ENCODE measurements at regions not wholly inside any gene's neighbourhood (a gene's known extent, or its start where the extent isn't known, plus 50 kb on each side); places are given as distances from the start of the nearest gene placed in this dataset.
"Not testable (repeated sequence)": the region's sequence is repeated elsewhere in the genome, so short reads cannot be mapped to it uniquely, and the experiment has no call there.

- DNase-seq (ENCODE audit: insufficient read length, low spot score) = no peak
- peak; percentile 86 for FAIRE-seq
- TF ChIP-seq TAF1 (IDR thresholded peaks at IDR 0.05; ENCODE audit: low read depth, low read length) = no peak
Measured at GRCh38 chr13:42373048-42373812, 101.3 kb downstream of the AKAP11 start.

- no peak for DNase-seq (ENCODE audit: insufficient read length, low spot score)
- peak; percentile 50 for FAIRE-seq
- no peak for TF ChIP-seq PAX5 (IDR thresholded peaks at IDR 0.05; ENCODE audit: insufficient read depth, low read length, severe bottlenecking)
- TF ChIP-seq POU2F2 (IDR thresholded peaks at IDR 0.05; ENCODE audit: low read depth, low read length) = no peak
- TF ChIP-seq POLR2AphosphoS5 (IDR thresholded peaks at IDR 0.05; ENCODE audit: low read depth, low read length) = no peak
- no peak for TF ChIP-seq SPI1 (IDR thresholded peaks at IDR 0.05; ENCODE audit: low read depth, low read length)
- no peak for TF ChIP-seq POLR2A (IDR thresholded peaks at IDR 0.05; ENCODE audit: low read depth, low read length)
- TF ChIP-seq TAF1 (IDR thresholded peaks at IDR 0.05; ENCODE audit: low read depth, low read length) = no peak
Measured at GRCh38 chr13:42375663-42376062, 103.7 kb downstream of the AKAP11 start.

DNA sequence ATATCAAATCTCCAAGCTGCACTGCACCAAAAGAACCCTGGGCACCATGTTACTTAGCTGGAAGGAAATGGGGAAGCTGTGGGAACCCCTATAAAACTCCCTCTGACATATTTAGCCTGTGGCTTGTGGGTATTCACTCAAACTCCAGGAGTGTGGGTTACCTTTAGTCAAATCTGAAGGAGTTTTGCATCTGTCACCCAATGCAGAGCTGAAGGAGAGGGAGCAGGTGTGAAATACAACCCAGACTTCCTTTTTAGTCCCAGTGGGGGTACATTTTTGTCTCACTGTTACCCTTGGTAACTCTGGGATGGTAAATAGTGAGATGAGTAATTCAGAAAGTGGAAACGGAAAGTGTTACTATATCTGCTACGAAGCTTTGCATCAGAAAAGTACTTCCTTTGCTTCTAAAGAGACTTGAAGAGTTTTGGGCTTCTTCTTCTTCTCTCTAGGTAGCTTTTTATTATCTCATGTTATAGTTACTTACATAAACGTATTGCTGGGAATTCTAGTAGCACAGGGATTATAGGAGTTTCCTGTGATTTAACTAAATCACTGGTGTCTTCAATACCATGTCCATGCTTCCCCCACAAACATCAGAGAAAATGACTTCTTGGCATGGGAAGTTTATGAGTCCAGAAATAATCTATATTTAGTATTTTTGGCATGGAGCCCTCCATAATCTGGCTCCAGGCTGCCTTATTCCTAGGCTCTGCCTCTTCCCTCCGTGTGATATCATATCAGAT is 105.9 kb downstream of the AKAP11 start:
- DNase-seq (ENCODE audit: insufficient read length, low spot score) = no peak
- TF ChIP-seq POU2F2 (IDR thresholded peaks at IDR 0.05; ENCODE audit: low read depth, low read length) (peak; percentile 99), PAX5 (IDR thresholded peaks at IDR 0.05; ENCODE audit: insufficient read depth, low read length, severe bottlenecking) (no peak), SPI1 (IDR thresholded peaks at IDR 0.05; ENCODE audit: low read depth, low read length) (peak; percentile 85)
- peak; percentile 98 for FAIRE-seq

GRCh38 chr13:42378383-42378780 is 106.4 kb downstream of the AKAP11 start:
- no peak for DNase-seq (ENCODE audit: insufficient read length, low spot score)
- TF ChIP-seq POLR2A (IDR thresholded peaks at IDR 0.05; ENCODE audit: low read depth, low read length) (peak; percentile 75), POLR2AphosphoS5 (IDR thresholded peaks at IDR 0.05; ENCODE audit: low read depth, low read length) (peak; percentile 72), TAF1 (IDR thresholded peaks at IDR 0.05; ENCODE audit: low read depth, low read length) (peak; percentile 35; the same call in 1 of the 2 replicates), PAX5 (IDR thresholded peaks at IDR 0.05; ENCODE audit: insufficient read depth, low read length, severe bottlenecking) (no peak), SPI1 (IDR thresholded peaks at IDR 0.05; ENCODE audit: low read depth, low read length) (peak; percentile 38; the same call in 1 of the 2 replicates), POU2F2 (IDR thresholded peaks at IDR 0.05; ENCODE audit: low read depth, low read length) (peak; percentile 57; the same call in 1 of the 2 replicates)
- FAIRE-seq = no peak

DNA sequence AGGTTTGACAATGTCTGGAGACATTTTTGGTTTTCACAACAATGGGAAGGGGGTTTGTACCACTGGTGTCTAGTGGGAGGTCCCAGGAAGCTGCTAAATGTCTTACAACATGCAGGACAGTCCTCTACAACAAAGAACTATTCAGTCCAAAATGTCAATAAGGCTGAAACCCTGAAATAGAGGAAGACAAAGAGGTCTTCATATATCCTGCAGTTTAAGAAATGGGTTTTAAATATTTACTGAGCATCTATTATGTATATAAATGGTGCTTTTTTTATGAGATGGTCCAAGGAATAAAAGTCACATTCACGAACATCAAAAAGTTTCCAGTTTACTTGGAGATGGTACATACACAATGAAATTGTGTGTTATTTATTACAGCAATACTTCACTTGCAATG is 107.3 kb downstream of the AKAP11 start:
- DNase-seq (ENCODE audit: insufficient read length, low spot score) (no peak), FAIRE-seq (no peak)
- TF ChIP-seq POLR2A (IDR thresholded peaks at IDR 0.05; ENCODE audit: low read depth, low read length) = no peak
- no peak for TF ChIP-seq POU2F2 (IDR thresholded peaks at IDR 0.05; ENCODE audit: low read depth, low read length)
- TF ChIP-seq POLR2AphosphoS5 (IDR thresholded peaks at IDR 0.05; ENCODE audit: low read depth, low read length) = no peak
- no peak for TF ChIP-seq SPI1 (IDR thresholded peaks at IDR 0.05; ENCODE audit: low read depth, low read length)
- no peak for TF ChIP-seq TAF1 (IDR thresholded peaks at IDR 0.05; ENCODE audit: low read depth, low read length)
- no peak for TF ChIP-seq PAX5 (IDR thresholded peaks at IDR 0.05; ENCODE audit: insufficient read depth, low read length, severe bottlenecking)

GRCh38 chr13:42380420-42381164 is 108.6 kb downstream of the AKAP11 start:
- TF ChIP-seq POLR2AphosphoS5 (IDR thresholded peaks at IDR 0.05; ENCODE audit: low read depth, low read length) = no peak
- TF ChIP-seq POLR2A (IDR thresholded peaks at IDR 0.05; ENCODE audit: low read depth, low read length) = no peak
- no peak for TF ChIP-seq PAX5 (IDR thresholded peaks at IDR 0.05; ENCODE audit: insufficient read depth, low read length, severe bottlenecking)
- 0 out of 2 replicates have a peak, but pooled peaks have one; percentile 14 for TF ChIP-seq TAF1 (IDR thresholded peaks at IDR 0.05; ENCODE audit: low read depth, low read length)
- TF ChIP-seq SPI1 (IDR thresholded peaks at IDR 0.05; ENCODE audit: low read depth, low read length) = peak; percentile 95
- 0 out of 2 replicates have a peak, but pooled peaks have one; percentile 46 for TF ChIP-seq POU2F2 (IDR thresholded peaks at IDR 0.05; ENCODE audit: low read depth, low read length)
- peak; percentile 97 for FAIRE-seq
- no peak for DNase-seq (ENCODE audit: insufficient read length, low spot score)

DNA sequence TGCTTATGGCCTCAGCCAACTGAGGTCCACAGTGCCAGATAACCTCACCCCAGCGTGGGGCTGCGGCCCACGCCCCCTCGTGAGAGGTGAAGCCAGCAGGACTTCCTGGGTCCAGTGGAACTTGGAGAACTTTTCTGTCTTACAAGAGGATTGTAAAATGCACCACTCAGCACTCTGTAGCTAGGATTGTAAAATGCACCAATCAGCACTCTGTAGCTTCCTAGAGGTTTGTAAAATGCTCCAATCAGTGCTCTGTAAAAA is 109.1 kb downstream of the AKAP11 start:
- no peak for DNase-seq (ENCODE audit: insufficient read length, low spot score)
- no peak for FAIRE-seq
- TF ChIP-seq POU2F2 (IDR thresholded peaks at IDR 0.05; ENCODE audit: low read depth, low read length) (no peak), POLR2A (IDR thresholded peaks at IDR 0.05; ENCODE audit: low read depth, low read length) (no peak), POLR2AphosphoS5 (IDR thresholded peaks at IDR 0.05; ENCODE audit: low read depth, low read length) (no peak), PAX5 (IDR thresholded peaks at IDR 0.05; ENCODE audit: insufficient read depth, low read length, severe bottlenecking) (no peak), TAF1 (IDR thresholded peaks at IDR 0.05; ENCODE audit: low read depth, low read length) (no peak), SPI1 (IDR thresholded peaks at IDR 0.05; ENCODE audit: low read depth, low read length) (no peak)

- not testable (repeated sequence) for DNase-seq (ENCODE audit: insufficient read length, low spot score)
- FAIRE-seq = peak; percentile 60
Measured at GRCh38 chr13:42381426-42381825, 109.5 kb downstream of the AKAP11 start.

DNA sequence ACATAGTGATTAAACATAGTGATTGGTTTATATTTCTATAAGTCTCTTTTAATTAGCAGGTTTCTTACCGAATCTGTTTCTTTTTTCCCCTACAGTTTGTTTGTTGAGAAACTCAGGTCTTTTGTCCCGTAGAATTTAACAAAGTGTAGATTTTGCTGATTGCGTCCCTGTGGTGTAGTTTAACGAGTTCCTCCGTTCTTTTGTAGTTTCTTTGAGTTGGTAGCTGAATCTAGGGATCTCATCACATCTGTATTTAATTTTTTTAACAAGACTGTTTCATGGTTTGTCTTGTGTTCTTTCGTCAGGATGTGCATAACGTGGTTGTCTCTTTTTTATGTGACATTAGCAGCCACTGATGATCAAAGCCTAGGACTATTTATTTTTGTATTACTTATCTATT is 111.1 kb downstream of the AKAP11 start:
- FAIRE-seq = no peak
- DNase-seq (ENCODE audit: insufficient read length, low spot score) = no peak
- no peak for TF ChIP-seq POLR2A (IDR thresholded peaks at IDR 0.05; ENCODE audit: low read depth, low read length)
- no peak for TF ChIP-seq SPI1 (IDR thresholded peaks at IDR 0.05; ENCODE audit: low read depth, low read length)
- TF ChIP-seq PAX5 (IDR thresholded peaks at IDR 0.05; ENCODE audit: insufficient read depth, low read length, severe bottlenecking) = no peak
- TF ChIP-seq TAF1 (IDR thresholded peaks at IDR 0.05; ENCODE audit: low read depth, low read length) = no peak
- no peak for TF ChIP-seq POLR2AphosphoS5 (IDR thresholded peaks at IDR 0.05; ENCODE audit: low read depth, low read length)
- TF ChIP-seq POU2F2 (IDR thresholded peaks at IDR 0.05; ENCODE audit: low read depth, low read length) = no peak

Measured in GM12891 (cell line).